OCI-LY3 (cell line): ENCODE measurements at regions not wholly inside any gene's neighbourhood (a gene's known extent, or its start where the extent isn't known, plus 50 kb on each side); places are given as distances from the start of the nearest gene placed in this dataset.

Experiments
- H2AFZ ChIP-seq: fragments of 200-600, 300-600 bp; shearing (Covaris generic); 2 replicates; pipeline ENCODE4 v1.6.0; 2014; ENCODE audit warnings: antibody characterized with exemption, low read depth, low read length
- H3K27ac ChIP-seq: fragments of 200-600, 300-600 bp; sonication (generic); 2 replicates; pipeline ENCODE4 v1.5.1; 2014; ENCODE audit warnings: mild to moderate bottlenecking, low read length, moderate library complexity, mixed read lengths
- H3K27me3 ChIP-seq: fragments of 200-600, 300-600 bp; sonication (generic); 2 replicates; pipeline ENCODE4 v1.6.1; 2014; ENCODE audit warnings: low read depth, low read length, mixed read lengths
- H3K36me3 ChIP-seq: fragments of 200-600, 300-600 bp; sonication (generic); replicated peaks from 2 replicates; pipeline ENCODE3; 2014; ENCODE audit warnings: low read depth, low read length, mixed read lengths
- H3K4me1 ChIP-seq: fragments of 300-600, 200-600 bp; sonication (generic); 2 replicates; pipeline ENCODE4 v1.6.1; 2014; ENCODE audit warnings: low read length, mixed read lengths
- H3K4me2 ChIP-seq: fragments of 200-600, 300-600 bp; sonication (generic); 2 replicates; pipeline ENCODE4 v1.6.1; 2014; ENCODE audit warnings: low read length, mixed read lengths
- H3K4me3 ChIP-seq: fragments of 300-600, 200-600 bp; sonication (generic); 2 replicates; pipeline ENCODE4 v1.5.1; 2014; ENCODE audit warnings: antibody characterized with exemption, mild to moderate bottlenecking, low read length, moderate library complexity
- H3K79me2 ChIP-seq: fragments of 300-600, 200-600 bp; shearing (Covaris generic); 2 replicates; pipeline ENCODE4 v1.6.1; 2014; ENCODE audit warnings: mild to moderate bottlenecking, low read length, mixed read lengths
- H3K9ac ChIP-seq: fragments of 300-600, 200-600 bp; shearing (Covaris generic); 2 replicates; pipeline ENCODE4 v1.6.0; 2014; ENCODE audit warnings: mild to moderate bottlenecking, low read length, moderate library complexity
- H3K9me3 ChIP-seq: fragments of 200-600, 300-600 bp; shearing (Covaris generic); 2 replicates; pipeline ENCODE4 v1.6.1; 2014; ENCODE audit warnings: low read length, mixed read lengths; ENCODE audit not compliant: insufficient read depth
- H4K20me1 ChIP-seq: fragments of 200-600, 300-600 bp; sonication (generic); 2 replicates; pipeline ENCODE4 v1.6.1; 2016; ENCODE audit warnings: low read length, mixed read lengths; ENCODE audit not compliant: insufficient read depth
- CTCF ChIP-seq: fragments of 200-600, 300-600 bp; sonication (generic); IDR thresholded peaks from 2 replicates; pipeline ENCODE4 v1.5.1; 2014; ENCODE audit warnings: antibody characterized with exemption, low read length, low read depth
- EZH2phosphoT487 ChIP-seq: fragments of 200-600 bp; shearing (Covaris generic); IDR thresholded peaks from 2 replicates; pipeline ENCODE4 v1.6.1; 2018; ENCODE audit warnings: antibody characterized with exemption, mixed run types, low read depth

- H3K36me3 ChIP-seq, result no peaks in the 10 kb centered on the region
- H3K9ac ChIP-seq, result no peak overlapping the region
- no peak overlapping the region for H3K4me2 ChIP-seq
- H4K20me1 ChIP-seq, result no peaks in the 10 kb centered on the region
- H3K4me1 ChIP-seq, result peaks cover 10% of the 10 kb centered on the region
- TF ChIP-seq EZH2phosphoT487 (no peak), CTCF (no peak)
- no peak overlapping the region for H3K27ac ChIP-seq
- no peak overlapping the region for H2AFZ ChIP-seq
- H3K4me3 ChIP-seq, result no peak overlapping the region
- H3K79me2 ChIP-seq, result no peaks in the 10 kb centered on the region
- H3K9me3 ChIP-seq, result no peaks in the 10 kb centered on the region
- H3K27me3 ChIP-seq, result no peaks in the 10 kb centered on the region
These were observed 534.5 kb upstream of the MEF2C start for GRCh38 chr5:89417515-89417914.

- no peak overlapping the region for H3K27ac ChIP-seq
- H3K9me3 ChIP-seq, result no peaks in the 10 kb centered on the region
- H4K20me1 ChIP-seq, result no peaks in the 10 kb centered on the region
- no peak overlapping the region for H2AFZ ChIP-seq
- H3K4me1 ChIP-seq, result no peaks in the 10 kb centered on the region
- no peaks in the 10 kb centered on the region for H3K36me3 ChIP-seq
- TF ChIP-seq CTCF (no peak), EZH2phosphoT487 (no peak)
- no peaks in the 10 kb centered on the region for H3K79me2 ChIP-seq
- no peak overlapping the region for H3K4me3 ChIP-seq
- H3K9ac ChIP-seq, result no peak overlapping the region
- H3K27me3 ChIP-seq, result no peaks in the 10 kb centered on the region
- H3K4me2 ChIP-seq, result no peak overlapping the region
These were observed 528.9 kb upstream of the MEF2C start for GRCh38 chr5:89411891-89412290.

GRCh38 chr5:89407054-89407453 is 524.1 kb upstream of the MEF2C start:
- Histone ChIP-seq H3K4me3 (no peak overlapping the region), H4K20me1 (no peaks in the 10 kb centered on the region), H3K9ac (no peak overlapping the region), H3K36me3 (no peaks in the 10 kb centered on the region), H3K4me2 (no peak overlapping the region), H3K9me3 (no peaks in the 10 kb centered on the region), H3K4me1 (no peaks in the 10 kb centered on the region), H2AFZ (no peak overlapping the region), H3K27me3 (no peaks in the 10 kb centered on the region), H3K27ac (no peak overlapping the region), H3K79me2 (no peaks in the 10 kb centered on the region)
- TF ChIP-seq CTCF (no peak), EZH2phosphoT487 (no peak)

- Histone ChIP-seq H3K4me1 (peaks cover 8% of the 10 kb centered on the region), H3K4me3 (no peak overlapping the region), H3K9me3 (no peaks in the 10 kb centered on the region), H4K20me1 (no peaks in the 10 kb centered on the region), H3K79me2 (no peaks in the 10 kb centered on the region), H3K27me3 (no peaks in the 10 kb centered on the region), H3K9ac (no peak overlapping the region), H3K27ac (no peak overlapping the region), H2AFZ (no peak overlapping the region), H3K4me2 (no peak overlapping the region), H3K36me3 (no peaks in the 10 kb centered on the region)
- TF ChIP-seq EZH2phosphoT487 (no peak), CTCF (no peak)
These were observed 518.7 kb upstream of the MEF2C start for GRCh38 chr5:89401659-89402058.
